ENCODE measurements at regions not wholly inside any gene's neighbourhood (a gene's known extent, or its start where the extent isn't known, plus 50 kb on each side); places are given as distances from the start of the nearest gene placed in this dataset.
"Not testable (repeated sequence)": the region's sequence is repeated elsewhere in the genome, so short reads cannot be mapped to it uniquely, and the experiment has no call there.

- Histone ChIP-seq H3K36me3 (ENCODE audit: control insufficient read depth, insufficient read depth, low read length) (no peaks in the 10 kb centered on the region), H3K9me3 (ENCODE audit: control insufficient read depth, insufficient read depth, low read length) (no peaks in the 10 kb centered on the region), H3K27ac (ENCODE audit: low read depth, low read length) (no peak overlapping the region), H3K4me3 (ENCODE audit: low read depth, low read length) (no peak overlapping the region), H3K27me3 (ENCODE audit: control insufficient read depth, insufficient read depth, low read length) (no peaks in the 10 kb centered on the region), H3K9ac (ENCODE audit: low read depth, low read length) (no peak overlapping the region), H3K4me1 (ENCODE audit: control insufficient read depth, insufficient read depth, low read length) (peaks cover 5% of the 10 kb centered on the region; the same call in 1 of the 2 replicates)
These were observed 1188.1 kb downstream of the EPHA7 start for GRCh38 chr6:92231171-92231701.

- not testable (repeated sequence) for H3K27me3 ChIP-seq (ENCODE audit: control insufficient read depth, insufficient read depth, low read length); H3K27ac ChIP-seq (ENCODE audit: low read depth, low read length); H3K9me3 ChIP-seq (ENCODE audit: control insufficient read depth, insufficient read depth, low read length); H3K36me3 ChIP-seq (ENCODE audit: control insufficient read depth, insufficient read depth, low read length); H3K9ac ChIP-seq (ENCODE audit: low read depth, low read length); H3K4me3 ChIP-seq (ENCODE audit: low read depth, low read length); H3K4me1 ChIP-seq (ENCODE audit: control insufficient read depth, insufficient read depth, low read length)
These were observed 1199.4 kb downstream of the EPHA7 start for GRCh38 chr6:92219987-92220386.

- H3K27ac ChIP-seq (ENCODE audit: low read depth, low read length), result no peak overlapping the region
- H3K9ac ChIP-seq (ENCODE audit: low read depth, low read length), result no peak overlapping the region
- H3K36me3 ChIP-seq (ENCODE audit: control insufficient read depth, insufficient read depth, low read length), result no peaks in the 10 kb centered on the region
- H3K27me3 ChIP-seq (ENCODE audit: control insufficient read depth, insufficient read depth, low read length), result no peaks in the 10 kb centered on the region
- no peaks in the 10 kb centered on the region for H3K4me1 ChIP-seq (ENCODE audit: control insufficient read depth, insufficient read depth, low read length)
- H3K9me3 ChIP-seq (ENCODE audit: control insufficient read depth, insufficient read depth, low read length), result no peaks in the 10 kb centered on the region
- H3K4me3 ChIP-seq (ENCODE audit: low read depth, low read length), result no peak overlapping the region
These were observed 1202.6 kb downstream of the EPHA7 start for GRCh38 chr6:92216717-92217116.

GRCh38 chr6:92201618-92202017 is 1217.7 kb downstream of the EPHA7 start:
- no peak overlapping the region for H3K9ac ChIP-seq (ENCODE audit: low read depth, low read length)
- H3K27ac ChIP-seq (ENCODE audit: low read depth, low read length), result no peak overlapping the region
- no peaks in the 10 kb centered on the region for H3K4me1 ChIP-seq (ENCODE audit: control insufficient read depth, insufficient read depth, low read length)
- H3K36me3 ChIP-seq (ENCODE audit: control insufficient read depth, insufficient read depth, low read length), result no peaks in the 10 kb centered on the region
- H3K4me3 ChIP-seq (ENCODE audit: low read depth, low read length), result no peak overlapping the region
- H3K27me3 ChIP-seq (ENCODE audit: control insufficient read depth, insufficient read depth, low read length), result no peaks in the 10 kb centered on the region
- peaks cover 9% of the 10 kb centered on the region; the same call in 1 of the 2 replicates for H3K9me3 ChIP-seq (ENCODE audit: control insufficient read depth, insufficient read depth, low read length)

- H3K27ac ChIP-seq (ENCODE audit: low read depth, low read length), result no peak overlapping the region
These were observed 1223.0 kb downstream of the EPHA7 start for GRCh38 chr6:92196325-92196724.

GRCh38 chr6:92195796-92196195 is 1223.6 kb downstream of the EPHA7 start:
- no peaks in the 10 kb centered on the region for H3K27me3 ChIP-seq (ENCODE audit: control insufficient read depth, insufficient read depth, low read length)
- no peaks in the 10 kb centered on the region for H3K4me1 ChIP-seq (ENCODE audit: control insufficient read depth, insufficient read depth, low read length)
- no peak overlapping the region for H3K9ac ChIP-seq (ENCODE audit: low read depth, low read length)
- H3K27ac ChIP-seq (ENCODE audit: low read depth, low read length), result no peak overlapping the region
- H3K4me3 ChIP-seq (ENCODE audit: low read depth, low read length), result no peak overlapping the region
- H3K36me3 ChIP-seq (ENCODE audit: control insufficient read depth, insufficient read depth, low read length), result no peaks in the 10 kb centered on the region
- 0 out of 2 replicates have a peak, but pooled peaks cover 9% of the 10 kb centered on the region for H3K9me3 ChIP-seq (ENCODE audit: control insufficient read depth, insufficient read depth, low read length)

More at GRCh38 chr6:92196325-92196724, 1223.0 kb downstream of the EPHA7 start:
- no peaks in the 10 kb centered on the region for H3K27me3 ChIP-seq (ENCODE audit: control insufficient read depth, insufficient read depth, low read length)
- H3K4me1 ChIP-seq (ENCODE audit: control insufficient read depth, insufficient read depth, low read length), result no peaks in the 10 kb centered on the region
- H3K36me3 ChIP-seq (ENCODE audit: control insufficient read depth, insufficient read depth, low read length), result no peaks in the 10 kb centered on the region
- H3K4me3 ChIP-seq (ENCODE audit: low read depth, low read length), result no peak overlapping the region
- H3K9ac ChIP-seq (ENCODE audit: low read depth, low read length), result no peak overlapping the region
- H3K9me3 ChIP-seq (ENCODE audit: control insufficient read depth, insufficient read depth, low read length), result 0 out of 2 replicates have a peak, but pooled peaks cover 9% of the 10 kb centered on the region

- Histone ChIP-seq H3K27ac (ENCODE audit: low read depth, low read length) (no peak overlapping the region), H3K36me3 (ENCODE audit: control insufficient read depth, insufficient read depth, low read length) (no peaks in the 10 kb centered on the region), H3K9me3 (ENCODE audit: control insufficient read depth, insufficient read depth, low read length) (no peaks in the 10 kb centered on the region), H3K4me1 (ENCODE audit: control insufficient read depth, insufficient read depth, low read length) (peaks cover 6% of the 10 kb centered on the region; the same call in 1 of the 2 replicates), H3K9ac (ENCODE audit: low read depth, low read length) (no peak overlapping the region), H3K4me3 (ENCODE audit: low read depth, low read length) (no peak overlapping the region), H3K27me3 (ENCODE audit: control insufficient read depth, insufficient read depth, low read length) (no peaks in the 10 kb centered on the region)
These were observed 1231.3 kb downstream of the EPHA7 start for GRCh38 chr6:92188016-92188415.

GRCh38 chr6:92184933-92185332 is 1234.4 kb downstream of the EPHA7 start:
- Histone ChIP-seq H3K27me3 (ENCODE audit: control insufficient read depth, insufficient read depth, low read length) (no peaks in the 10 kb centered on the region), H3K4me3 (ENCODE audit: low read depth, low read length) (no peak overlapping the region), H3K36me3 (ENCODE audit: control insufficient read depth, insufficient read depth, low read length) (no peaks in the 10 kb centered on the region), H3K4me1 (ENCODE audit: control insufficient read depth, insufficient read depth, low read length) (peaks cover 8% of the 10 kb centered on the region; the same call in 1 of the 2 replicates), H3K27ac (ENCODE audit: low read depth, low read length) (no peak overlapping the region), H3K9ac (ENCODE audit: low read depth, low read length) (no peak overlapping the region), H3K9me3 (ENCODE audit: control insufficient read depth, insufficient read depth, low read length) (no peaks in the 10 kb centered on the region)

GRCh38 chr6:92181347-92181746 is 1238.0 kb downstream of the EPHA7 start:
- Histone ChIP-seq H3K9me3 (ENCODE audit: control insufficient read depth, insufficient read depth, low read length) (no peaks in the 10 kb centered on the region), H3K27me3 (ENCODE audit: control insufficient read depth, insufficient read depth, low read length) (no peaks in the 10 kb centered on the region), H3K36me3 (ENCODE audit: control insufficient read depth, insufficient read depth, low read length) (no peaks in the 10 kb centered on the region), H3K4me1 (ENCODE audit: control insufficient read depth, insufficient read depth, low read length) (peaks cover 3% of the 10 kb centered on the region; the same call in 1 of the 2 replicates), H3K9ac (ENCODE audit: low read depth, low read length) (no peak overlapping the region), H3K4me3 (ENCODE audit: low read depth, low read length) (no peak overlapping the region), H3K27ac (ENCODE audit: low read depth, low read length) (no peak overlapping the region)

- no peak overlapping the region for H3K9ac ChIP-seq (ENCODE audit: low read depth, low read length)
These were observed 1239.3 kb downstream of the EPHA7 start for GRCh38 chr6:92180090-92180489.

GRCh38 chr6:92176666-92177065 is 1242.7 kb downstream of the EPHA7 start:
- Histone ChIP-seq H3K27me3 (ENCODE audit: control insufficient read depth, insufficient read depth, low read length) (no peaks in the 10 kb centered on the region), H3K27ac (ENCODE audit: low read depth, low read length) (no peak overlapping the region), H3K36me3 (ENCODE audit: control insufficient read depth, insufficient read depth, low read length) (no peaks in the 10 kb centered on the region), H3K9me3 (ENCODE audit: control insufficient read depth, insufficient read depth, low read length) (no peaks in the 10 kb centered on the region), H3K4me1 (ENCODE audit: control insufficient read depth, insufficient read depth, low read length) (peaks cover 9% of the 10 kb centered on the region; the same call in 1 of the 2 replicates), H3K9ac (ENCODE audit: low read depth, low read length) (no peak overlapping the region), H3K4me3 (ENCODE audit: low read depth, low read length) (no peak overlapping the region)

More at GRCh38 chr6:92180090-92180489, 1239.3 kb downstream of the EPHA7 start:
- H3K4me1 ChIP-seq (ENCODE audit: control insufficient read depth, insufficient read depth, low read length), result peaks cover 3% of the 10 kb centered on the region; the same call in 1 of the 2 replicates
- H3K27ac ChIP-seq (ENCODE audit: low read depth, low read length), result no peak overlapping the region
- no peak overlapping the region for H3K4me3 ChIP-seq (ENCODE audit: low read depth, low read length)
- no peaks in the 10 kb centered on the region for H3K36me3 ChIP-seq (ENCODE audit: control insufficient read depth, insufficient read depth, low read length)
- H3K27me3 ChIP-seq (ENCODE audit: control insufficient read depth, insufficient read depth, low read length), result no peaks in the 10 kb centered on the region
- no peaks in the 10 kb centered on the region for H3K9me3 ChIP-seq (ENCODE audit: control insufficient read depth, insufficient read depth, low read length)

Data from HUES48 (cell line).